ENCODE measurements at regions not wholly inside any gene's neighbourhood (a gene's known extent, or its start where the extent isn't known, plus 50 kb on each side); places are given as distances from the start of the nearest gene placed in this dataset.

GRCh38 chr1:91121366-91121765, 99.5 kb upstream of the ZNF644 start:
- DNase-seq = peak; percentile 24
- intact Hi-C loops (cut with DNase I; ENCODE audit: low total_unique reads) = no loop called here
- H3K27me3 ChIP-seq = no peaks in the 10 kb centered on the region
- H3K4me3 ChIP-seq = no peak overlapping the region
- H3K36me3 ChIP-seq = no peaks in the 10 kb centered on the region
- peaks cover 0 to 16% (median 7%) of the 10 kb centered on the region in 4 donors for H3K4me1 ChIP-seq
- no peaks in the 10 kb centered on the region for H3K9me3 ChIP-seq
- H3K27ac ChIP-seq = peak overlapping the region in 2 of 4 donors; percentile 8 to 30
- WGBS, 2 donors (ENCODE audit: low coverage in 1 of 2) = 64% methylated on average over 2 of the region's 2 CpGs; no CpG with 5 or more reads in 1 of the 2 donors
- in situ Hi-C loops (cut with MboI; ENCODE audit: low pct_ligation_motif_present in 1 of 4, low pct_unique_long_range_greater_than_20kb in 1 of 4, low sequenced_read_pairs in 3 of 4) = no loop called here
- TF ChIP-seq EP300 (IDR thresholded peaks at IDR 0.05; ENCODE audit: low read depth) (no peak), CTCF (IDR thresholded peaks at IDR 0.05) (no peak), POLR2A (IDR thresholded peaks at IDR 0.05) (no peak), POLR2AphosphoS5 (IDR thresholded peaks at IDR 0.05) (no peak)

- TF ChIP-seq POLR2A (IDR thresholded peaks at IDR 0.05) = no peak
- no peak for TF ChIP-seq EP300 (IDR thresholded peaks at IDR 0.05; ENCODE audit: low read depth)
- no peak for TF ChIP-seq CTCF (IDR thresholded peaks at IDR 0.05)
- TF ChIP-seq POLR2AphosphoS5 (IDR thresholded peaks at IDR 0.05) = no peak
- peaks cover 0 to 16% (median 7%) of the 10 kb centered on the region in 4 donors for H3K4me1 ChIP-seq
- no peaks in the 10 kb centered on the region for H3K36me3 ChIP-seq
- intact Hi-C loops (cut with DNase I; ENCODE audit: low total_unique reads) (no loop called here), in situ Hi-C loops (cut with MboI; ENCODE audit: low pct_ligation_motif_present in 1 of 4, low pct_unique_long_range_greater_than_20kb in 1 of 4, low sequenced_read_pairs in 3 of 4) (no loop called here)
- H3K9me3 ChIP-seq = no peaks in the 10 kb centered on the region
- no peak overlapping the region for H3K4me3 ChIP-seq
- no peak for DNase-seq
- 40 to 59% methylated on average over 1 of the region's 1 CpG for WGBS, 2 donors (ENCODE audit: low coverage in 1 of 2)
- peak overlapping the region in 3 of 4 donors; percentile 8 to 32 (median 30) for H3K27ac ChIP-seq
- H3K27me3 ChIP-seq = no peaks in the 10 kb centered on the region
Measured at GRCh38 chr1:91120936-91121335, 99.1 kb upstream of the ZNF644 start.

GRCh38 chr1:91120421-91120820, 98.6 kb upstream of the ZNF644 start:
- intact Hi-C loops (cut with DNase I; ENCODE audit: low total_unique reads) (no loop called here), in situ Hi-C loops (cut with MboI; ENCODE audit: low pct_ligation_motif_present in 1 of 4, low pct_unique_long_range_greater_than_20kb in 1 of 4, low sequenced_read_pairs in 3 of 4) (no loop called here)
- no peak for TF ChIP-seq EP300 (IDR thresholded peaks at IDR 0.05; ENCODE audit: low read depth)
- no peak for TF ChIP-seq POLR2AphosphoS5 (IDR thresholded peaks at IDR 0.05)
- TF ChIP-seq POLR2A (IDR thresholded peaks at IDR 0.05) = no peak
- no peak for TF ChIP-seq CTCF (IDR thresholded peaks at IDR 0.05)
- no peaks in the 10 kb centered on the region for H3K27me3 ChIP-seq
- H3K4me3 ChIP-seq = no peak overlapping the region
- 68 to 76% methylated on average over 3 of the region's 3 CpGs for WGBS, 2 donors (ENCODE audit: low coverage in 1 of 2)
- DNase-seq = peak; percentile 23
- peaks cover 0 to 16% (median 7%) of the 10 kb centered on the region in 4 donors for H3K4me1 ChIP-seq
- H3K27ac ChIP-seq = peak overlapping the region in 3 of 4 donors; percentile 7 to 32 (median 30)
- no peaks in the 10 kb centered on the region for H3K36me3 ChIP-seq
- H3K9me3 ChIP-seq = no peaks in the 10 kb centered on the region

GRCh38 chr1:91104712-91105111, 82.9 kb upstream of the ZNF644 start:
- Histone ChIP-seq H3K4me3 (no peak overlapping the region), H3K27ac (no peak overlapping the region), H3K27me3 (no peaks in the 10 kb centered on the region), H3K36me3 (no peaks in the 10 kb centered on the region), H3K9me3 (no peaks in the 10 kb centered on the region), H3K4me1 (no peaks in the 10 kb centered on the region)
- no peak for TF ChIP-seq EP300 (IDR thresholded peaks at IDR 0.05; ENCODE audit: low read depth)
- TF ChIP-seq CTCF (IDR thresholded peaks at IDR 0.05) = no peak
- DNase-seq = no peak
- in situ Hi-C loops (cut with MboI; ENCODE audit: low pct_ligation_motif_present in 1 of 4, low pct_unique_long_range_greater_than_20kb in 1 of 4, low sequenced_read_pairs in 3 of 4) (no loop called here), intact Hi-C loops (cut with DNase I; ENCODE audit: low total_unique reads) (no loop called here)
